Esophagus squamous epithelium (tissue), 4 donors: ENCODE measurements at regions not wholly inside any gene's neighbourhood (a gene's known extent, or its start where the extent isn't known, plus 50 kb on each side); places are given as distances from the start of the nearest gene placed in this dataset.

ENCODE experiments used
- POLR2A ChIP-seq, 4 donors: fragments of 450-650 bp; IDR thresholded peaks; one replicate each; pipeline ENCODE4 v1.6.1; 2017; ENCODE audit warnings: antibody characterized with exemption in 4 of 4, mild to moderate bottlenecking in 4 of 4, moderate library complexity in 3 of 4
- TF ChIP-seq, protein P1 (sequence below), 6 experiments: fragments of 450-650 bp in 4 of 6; fragments of 200-600 bp in 2 of 6; sonication (generic) in 2 of 6; IDR thresholded peaks; one replicate each; pipeline ENCODE4 v1.5.1; 2016 to 2019; ENCODE audit warnings: antibody characterized with exemption in 6 of 6, mild to moderate bottlenecking in 4 of 6, moderate library complexity in 4 of 6

DNA sequence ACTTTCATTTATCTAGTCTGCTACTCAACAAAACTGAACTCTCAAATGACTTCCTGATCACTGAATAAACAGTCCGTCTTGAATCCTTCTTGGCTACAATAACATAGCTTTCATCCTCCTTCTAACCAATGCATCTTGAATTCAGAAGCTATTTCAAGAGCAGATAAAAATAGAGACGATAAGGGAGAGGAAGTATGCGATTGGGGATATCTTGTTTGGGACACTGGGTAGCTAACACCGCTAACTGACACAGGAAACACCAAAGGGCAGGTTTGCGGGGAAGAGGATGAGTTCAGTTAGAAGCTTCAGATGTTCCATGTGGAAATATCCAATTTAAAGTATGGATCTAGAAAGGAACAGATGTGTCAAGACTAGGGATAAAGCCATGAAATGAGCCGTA, 102.5 kb downstream of the SLC41A2 start:
- TF ChIP-seq, protein P1, sequence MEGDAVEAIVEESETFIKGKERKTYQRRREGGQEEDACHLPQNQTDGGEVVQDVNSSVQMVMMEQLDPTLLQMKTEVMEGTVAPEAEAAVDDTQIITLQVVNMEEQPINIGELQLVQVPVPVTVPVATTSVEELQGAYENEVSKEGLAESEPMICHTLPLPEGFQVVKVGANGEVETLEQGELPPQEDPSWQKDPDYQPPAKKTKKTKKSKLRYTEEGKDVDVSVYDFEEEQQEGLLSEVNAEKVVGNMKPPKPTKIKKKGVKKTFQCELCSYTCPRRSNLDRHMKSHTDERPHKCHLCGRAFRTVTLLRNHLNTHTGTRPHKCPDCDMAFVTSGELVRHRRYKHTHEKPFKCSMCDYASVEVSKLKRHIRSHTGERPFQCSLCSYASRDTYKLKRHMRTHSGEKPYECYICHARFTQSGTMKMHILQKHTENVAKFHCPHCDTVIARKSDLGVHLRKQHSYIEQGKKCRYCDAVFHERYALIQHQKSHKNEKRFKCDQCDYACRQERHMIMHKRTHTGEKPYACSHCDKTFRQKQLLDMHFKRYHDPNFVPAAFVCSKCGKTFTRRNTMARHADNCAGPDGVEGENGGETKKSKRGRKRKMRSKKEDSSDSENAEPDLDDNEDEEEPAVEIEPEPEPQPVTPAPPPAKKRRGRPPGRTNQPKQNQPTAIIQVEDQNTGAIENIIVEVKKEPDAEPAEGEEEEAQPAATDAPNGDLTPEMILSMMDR (IDR thresholded peaks at IDR 0.05), result no peak
- no peak for TF ChIP-seq POLR2A (IDR thresholded peaks at IDR 0.05)
